GM19395 (cell line): ENCODE measurements at regions not wholly inside any gene's neighbourhood (a gene's known extent, or its start where the extent isn't known, plus 50 kb on each side); places are given as distances from the start of the nearest gene placed in this dataset.
A peak's percentile ranks its signal among the peaks of the same experiment; 100 is the strongest.
"Not testable (repeated sequence)": the region's sequence is repeated elsewhere in the genome, so short reads cannot be mapped to it uniquely, and the experiment has no call there.

Experiments
- ATAC-seq: cut with Tn5 transposase; IDR thresholded peaks from one replicate; pipeline ENCODE4 v1.9.1; 2021; ENCODE audit warnings: mild to moderate bottlenecking, moderate library complexity; ENCODE audit not compliant: unreplicated experiment

DNA sequence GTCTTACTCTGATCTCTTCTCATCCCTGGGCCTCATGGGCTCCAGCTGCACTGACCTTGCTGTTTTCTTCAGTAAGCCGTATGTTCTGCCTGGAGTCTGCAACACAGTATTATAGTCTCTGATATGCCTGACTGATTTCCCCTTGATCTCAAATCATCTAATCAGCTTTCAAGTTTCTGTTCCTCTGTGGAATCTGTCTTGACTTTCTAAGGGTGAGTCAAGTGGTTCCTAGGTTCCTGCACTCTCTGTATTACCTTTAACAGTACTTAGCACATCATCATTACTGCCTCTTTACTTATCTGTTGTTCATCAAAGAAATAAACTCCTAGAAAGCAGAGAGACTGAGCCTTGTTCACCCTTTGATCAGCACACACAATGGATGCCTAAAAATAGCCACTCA lies 350.7 kb downstream of the LMO7 start:
- peak; percentile 100 for ATAC-seq

DNA sequence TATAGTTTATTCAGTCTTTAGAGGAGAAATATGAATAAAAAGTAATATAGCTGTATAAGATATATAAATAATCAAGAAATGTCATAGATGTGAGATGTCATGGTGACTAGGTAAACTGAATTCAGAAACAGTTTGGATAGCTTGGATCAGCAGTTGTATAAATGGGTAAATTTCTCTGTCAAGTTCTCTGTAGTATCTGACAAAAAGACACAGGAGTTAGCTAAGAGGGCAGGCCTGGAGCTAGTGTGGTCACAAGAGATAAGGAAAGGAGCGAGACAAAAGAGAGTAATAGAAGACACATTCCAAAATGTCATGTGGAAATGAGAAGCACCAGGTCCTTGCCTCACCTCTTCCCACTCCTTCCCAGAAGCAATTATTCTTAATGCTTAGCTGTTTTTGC lies 349.0 kb downstream of the LMO7 start:
- ATAC-seq = no peak

DNA sequence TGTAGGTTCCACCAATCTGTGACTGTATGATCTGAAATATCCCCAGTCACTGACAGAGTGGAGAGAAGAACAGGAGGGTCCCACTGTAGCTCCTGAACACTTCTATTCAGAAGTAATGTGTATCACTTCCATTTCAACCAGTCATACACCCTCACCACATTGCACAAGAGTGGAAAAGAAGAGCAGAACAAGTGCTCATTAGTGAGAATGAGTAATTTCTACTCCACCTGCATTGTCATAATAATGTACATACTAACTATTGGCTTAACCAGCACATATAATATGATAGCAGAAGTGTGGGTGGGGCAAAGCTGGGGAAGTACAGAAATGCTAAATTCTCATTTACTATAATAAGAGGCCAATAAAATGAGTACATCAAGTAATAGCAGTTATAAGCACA lies 342.7 kb downstream of the LMO7 start:
- ATAC-seq = no peak

DNA sequence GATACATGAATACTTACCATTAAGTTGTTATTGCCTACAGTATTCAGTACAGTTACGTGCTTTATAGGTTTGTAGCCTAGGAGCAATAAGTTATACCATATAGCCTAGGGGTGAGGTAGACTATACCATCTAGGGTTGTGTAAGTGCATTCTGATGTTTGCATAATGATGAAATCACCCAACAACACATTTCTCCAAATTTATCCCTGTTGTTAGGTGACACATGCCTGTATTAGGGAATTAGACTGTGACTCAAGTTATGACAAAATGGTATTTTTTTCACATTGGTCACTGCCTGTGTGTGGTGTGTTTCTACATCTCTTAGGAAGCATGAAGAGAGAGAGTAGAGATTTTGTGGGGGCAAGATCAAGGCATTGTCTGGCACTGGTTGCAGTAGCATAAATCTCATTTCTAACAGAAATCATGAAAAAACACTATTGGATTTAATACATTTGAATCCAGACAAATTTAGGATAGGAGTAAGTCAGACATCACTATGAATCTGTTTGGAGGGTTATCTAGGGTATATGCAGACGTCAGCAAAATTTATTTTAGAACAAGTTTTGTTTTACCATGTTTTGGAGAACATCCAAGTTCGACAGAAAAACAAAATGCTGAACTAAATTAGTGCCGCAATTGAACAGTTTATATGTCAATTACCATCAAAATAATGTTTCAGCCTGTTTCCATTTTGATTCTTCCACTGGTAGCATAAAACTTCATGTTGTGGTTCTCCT lies 332.1 kb downstream of the LMO7 start:
- no peak for ATAC-seq

DNA sequence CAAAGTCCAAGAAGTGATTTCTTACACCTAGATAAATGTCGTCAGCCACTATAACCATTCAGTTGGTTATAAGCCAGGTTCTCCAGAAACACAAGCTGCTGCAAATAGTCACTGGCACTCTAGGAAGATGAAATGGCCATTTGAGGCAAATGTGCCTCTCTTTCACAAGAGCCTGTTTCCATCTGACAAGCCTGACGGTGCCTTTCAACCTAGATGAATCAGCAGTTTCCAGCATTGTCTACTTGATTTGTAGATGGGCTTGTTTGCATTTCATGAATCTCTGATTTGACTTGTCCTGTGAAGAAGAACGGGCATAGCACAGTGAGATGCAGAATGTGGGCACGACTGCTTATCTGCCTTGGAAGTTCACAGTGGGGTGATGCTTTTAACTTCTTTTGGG lies 327.2 kb downstream of the LMO7 start:
- no peak for ATAC-seq

DNA sequence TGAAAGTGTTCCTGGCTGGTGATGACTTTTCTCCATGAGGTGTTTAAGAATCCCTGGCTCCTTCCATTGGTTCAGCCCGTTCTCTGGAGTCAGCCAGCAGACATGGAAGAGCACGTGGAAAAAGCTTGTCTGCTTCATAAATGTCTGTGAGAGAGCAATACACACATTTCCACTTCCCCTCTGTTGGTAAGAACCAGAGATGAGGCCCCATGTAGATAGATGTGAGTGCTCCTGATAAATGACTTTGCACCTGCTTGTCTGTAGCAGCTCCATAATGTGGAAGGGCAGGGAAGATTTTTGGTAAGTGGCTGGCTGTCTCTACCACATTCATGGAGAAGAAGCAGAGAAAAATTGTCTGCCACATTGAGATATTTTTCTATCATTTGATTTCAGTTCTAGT lies 325.8 kb downstream of the LMO7 start:
- ATAC-seq = no peak

DNA sequence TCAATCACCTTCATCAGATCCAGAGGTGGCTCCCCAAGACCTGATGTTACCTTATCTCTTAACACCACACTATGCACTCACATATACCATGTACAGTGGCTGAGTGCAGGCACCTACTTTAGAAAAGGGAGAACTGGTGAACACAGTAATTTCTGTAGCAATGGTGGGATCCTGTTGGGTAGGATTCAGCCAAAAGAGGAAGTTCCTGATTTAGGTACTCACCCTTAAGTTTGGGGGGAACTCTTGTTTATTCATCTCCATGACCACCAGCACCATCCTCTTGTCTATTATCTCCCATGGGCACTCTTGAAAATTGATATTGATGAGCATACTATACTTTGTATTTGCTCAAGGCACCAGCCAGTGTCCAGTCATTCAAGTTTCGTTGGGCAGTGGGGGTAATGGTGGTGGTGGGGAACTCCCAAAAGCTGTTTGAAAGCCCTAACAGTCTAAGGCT lies 324.4 kb downstream of the LMO7 start:
- ATAC-seq = peak; percentile 98

DNA sequence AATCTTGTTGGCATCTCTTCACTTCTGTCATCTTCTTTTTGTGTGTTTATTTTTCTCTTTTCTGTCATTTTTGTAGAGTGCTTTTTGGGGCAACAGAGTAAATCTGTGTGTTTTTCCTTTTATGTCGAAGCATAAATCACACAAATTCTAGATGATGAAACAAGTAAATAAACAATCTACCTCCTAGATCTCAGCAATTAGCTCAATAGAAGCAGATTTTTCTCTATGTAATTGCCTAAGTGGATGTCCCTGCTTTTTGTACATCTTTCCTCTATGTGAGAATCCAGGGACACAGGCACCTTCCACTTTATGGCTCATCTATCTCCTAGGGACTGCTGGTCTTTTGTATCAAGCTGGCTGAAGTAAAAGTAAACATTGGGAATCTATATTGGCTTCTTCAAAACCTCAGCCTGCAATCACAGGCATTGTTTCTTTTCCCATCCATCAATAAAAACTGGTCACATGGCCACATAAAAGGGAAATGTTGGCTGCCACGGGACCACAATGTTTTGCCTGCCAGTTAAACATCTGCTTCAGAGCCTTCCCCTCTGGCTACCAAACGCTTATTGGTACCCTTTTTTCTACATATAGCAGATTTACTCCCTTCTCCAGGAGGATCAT lies 323.8 kb downstream of the LMO7 start:
- peak; percentile 7 for ATAC-seq

DNA sequence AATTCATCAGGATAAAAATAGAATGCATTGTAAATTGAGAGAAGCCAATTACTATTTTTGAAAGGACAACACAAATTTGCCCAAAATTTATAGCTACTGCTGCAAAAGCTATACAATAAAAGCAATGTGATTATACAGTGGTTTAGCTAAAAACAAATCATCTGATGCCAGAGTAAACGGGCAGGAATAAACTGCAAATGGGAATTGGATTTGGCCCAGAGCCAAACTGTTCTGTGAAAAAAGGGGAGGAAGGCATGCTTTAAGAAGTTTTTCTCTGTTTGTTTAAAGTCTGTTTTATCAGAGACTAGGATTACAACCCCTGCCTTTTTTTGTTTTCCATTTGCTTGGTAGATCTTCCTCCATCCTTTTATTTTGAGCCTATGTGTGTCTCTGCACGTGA lies 317.5 kb downstream of the LMO7 start:
- not testable (repeated sequence) for ATAC-seq

DNA sequence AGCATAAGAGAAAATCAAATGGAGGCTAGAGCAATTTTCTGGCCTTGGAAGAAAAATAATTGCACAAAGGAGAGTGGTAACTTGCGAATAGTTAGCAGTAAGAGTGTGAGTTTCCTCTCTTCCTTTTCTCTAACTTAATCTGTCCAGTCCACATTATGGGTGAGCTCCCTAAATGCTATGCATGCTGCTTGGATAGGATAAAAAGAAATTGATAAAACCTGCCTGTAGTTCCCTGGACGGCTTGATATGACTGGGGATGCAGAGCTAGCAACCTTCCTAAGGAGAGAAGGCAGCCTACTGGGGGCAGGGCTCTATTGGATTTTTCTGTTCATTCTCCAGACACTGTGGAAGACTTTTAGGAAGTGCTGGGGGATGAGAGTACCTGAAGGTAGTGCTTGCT lies 311.3 kb downstream of the LMO7 start:
- no peak for ATAC-seq

DNA sequence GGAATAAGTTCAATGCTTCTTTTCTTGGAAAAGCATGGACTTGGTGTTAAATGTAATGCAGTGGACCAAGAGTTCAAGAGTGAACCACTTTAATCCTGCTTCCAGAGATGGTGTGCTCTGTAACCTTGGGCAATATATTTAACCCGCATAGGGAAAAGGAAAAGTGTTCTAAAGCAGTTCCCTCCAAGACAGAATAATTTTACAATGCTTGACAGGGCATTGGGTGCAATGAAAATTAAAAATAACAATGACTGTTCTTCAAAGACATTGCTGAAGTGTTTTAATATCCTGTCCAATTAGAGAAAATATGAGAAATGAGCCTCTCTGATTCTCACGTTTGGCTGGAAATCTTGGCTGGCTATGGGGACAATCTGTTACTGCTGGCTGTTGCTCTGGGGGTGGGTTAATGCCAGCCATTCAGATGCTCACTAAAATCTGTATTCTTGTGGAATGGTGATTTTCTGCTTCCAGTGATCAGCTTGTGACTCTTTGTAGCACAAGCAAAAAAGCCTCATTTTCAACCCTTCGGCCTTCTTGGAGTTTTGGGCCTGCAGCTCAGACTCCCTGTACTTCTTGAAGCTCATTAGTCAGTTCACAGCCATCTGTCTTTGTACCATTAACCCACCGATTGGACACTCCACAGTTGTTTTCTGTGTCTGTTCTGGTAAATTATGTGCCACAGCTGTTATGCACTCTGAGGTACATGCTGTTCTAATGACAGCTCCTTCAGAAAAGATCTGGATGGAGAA lies 310.6 kb downstream of the LMO7 start:
- ATAC-seq = no peak

DNA sequence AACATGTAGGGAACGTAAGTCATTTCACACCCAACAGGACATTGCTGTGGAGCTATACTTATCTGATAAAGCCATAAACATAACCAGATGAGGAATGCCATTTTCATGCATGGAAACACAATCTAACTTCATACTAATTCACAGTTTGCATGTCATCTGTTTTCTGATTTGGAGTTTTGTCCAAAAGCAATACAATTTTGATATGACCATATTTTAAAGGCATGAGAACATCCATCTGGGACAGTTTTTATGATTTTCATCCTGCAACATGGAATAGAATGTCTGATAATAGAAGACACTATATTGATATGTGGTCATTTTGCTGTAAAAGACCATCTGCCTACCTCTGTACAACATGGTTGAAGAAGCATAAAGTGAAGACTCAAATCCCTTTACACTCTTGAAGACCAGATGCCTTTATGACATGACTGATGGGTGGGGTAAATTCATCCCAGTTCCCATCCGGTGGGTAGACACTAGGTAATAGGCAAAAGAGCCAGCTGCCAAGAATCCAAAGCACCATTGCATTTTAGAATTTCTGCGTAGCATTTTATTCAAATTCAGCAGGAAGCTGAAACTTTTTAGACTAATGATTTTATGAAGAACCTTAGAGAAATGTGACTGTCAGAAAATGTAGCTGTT lies 309.8 kb downstream of the LMO7 start:
- no peak for ATAC-seq

DNA sequence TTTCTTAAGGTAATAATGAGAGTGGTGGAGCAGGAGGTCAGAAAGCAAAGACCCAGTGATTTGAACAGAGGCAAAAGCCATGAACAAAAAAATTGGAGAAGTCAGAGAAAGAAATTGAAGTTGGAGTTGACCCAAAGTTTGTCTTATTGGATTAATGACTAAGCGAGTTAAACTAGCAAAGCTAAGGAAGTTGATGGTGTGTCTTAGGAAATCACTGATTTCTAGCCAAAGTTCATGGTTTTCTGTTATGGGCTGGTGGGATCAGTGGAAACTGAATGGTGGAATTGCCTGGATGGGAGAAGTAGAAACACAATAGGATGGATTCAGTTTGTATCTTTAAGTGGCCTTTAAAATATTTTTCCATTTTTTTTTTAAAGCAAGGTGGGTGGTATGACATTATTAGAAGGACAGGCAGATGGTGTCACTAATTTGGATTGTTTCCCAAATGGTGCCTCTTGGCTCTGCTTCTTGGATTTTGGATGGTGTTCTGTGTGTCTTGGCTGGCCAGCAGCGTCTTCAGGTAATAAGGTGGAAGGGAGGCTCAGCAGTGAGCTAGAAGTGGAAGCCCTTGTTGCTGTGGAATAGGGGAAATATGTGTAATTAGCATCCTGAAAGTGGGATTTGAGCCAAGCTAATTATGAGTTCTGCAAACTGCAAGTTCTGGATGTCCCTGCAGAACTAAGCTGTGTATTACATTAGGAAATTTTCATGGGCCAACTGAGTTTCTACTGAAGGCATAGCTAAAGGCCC lies 302.9 kb downstream of the LMO7 start:
- ATAC-seq = no peak

DNA sequence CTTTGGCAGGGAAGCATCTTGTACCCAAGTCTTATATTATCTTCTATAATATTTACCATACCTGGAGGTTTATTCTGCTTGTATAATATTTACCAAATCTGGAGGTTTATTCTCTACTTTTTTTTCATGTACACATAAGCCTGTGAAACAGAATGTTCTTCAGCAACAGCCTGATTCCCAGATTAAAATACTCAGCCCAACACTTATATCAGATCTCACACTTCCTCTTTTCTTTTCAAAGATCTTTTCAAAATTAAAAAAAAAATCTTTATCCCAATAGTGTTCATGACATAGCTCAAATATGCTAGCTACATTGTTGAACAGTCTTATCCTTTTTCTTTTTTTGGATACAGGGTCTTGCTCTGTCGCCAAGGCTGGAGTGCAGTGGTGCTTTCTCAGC lies 300.7 kb downstream of the LMO7 start:
- ATAC-seq = no peak

DNA sequence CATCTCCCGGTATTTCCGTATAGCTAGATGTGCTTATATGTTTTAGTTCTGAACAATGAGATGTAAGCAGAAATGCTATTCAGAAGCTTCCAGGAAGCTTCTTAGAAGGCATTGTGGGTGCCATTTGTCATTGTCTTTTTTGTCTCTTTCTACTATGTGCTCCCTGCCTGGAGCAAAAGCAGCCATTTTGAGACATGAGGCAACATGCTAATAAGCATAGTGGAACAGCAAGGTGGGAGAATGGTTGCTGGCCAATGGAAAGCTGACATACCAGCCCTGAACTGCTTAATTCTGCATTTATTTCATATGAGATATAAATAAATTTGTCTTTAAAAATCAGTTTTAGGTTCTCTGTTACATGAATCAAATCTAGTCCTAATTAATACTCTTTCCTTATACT lies 299.7 kb downstream of the LMO7 start:
- ATAC-seq = no peak

DNA sequence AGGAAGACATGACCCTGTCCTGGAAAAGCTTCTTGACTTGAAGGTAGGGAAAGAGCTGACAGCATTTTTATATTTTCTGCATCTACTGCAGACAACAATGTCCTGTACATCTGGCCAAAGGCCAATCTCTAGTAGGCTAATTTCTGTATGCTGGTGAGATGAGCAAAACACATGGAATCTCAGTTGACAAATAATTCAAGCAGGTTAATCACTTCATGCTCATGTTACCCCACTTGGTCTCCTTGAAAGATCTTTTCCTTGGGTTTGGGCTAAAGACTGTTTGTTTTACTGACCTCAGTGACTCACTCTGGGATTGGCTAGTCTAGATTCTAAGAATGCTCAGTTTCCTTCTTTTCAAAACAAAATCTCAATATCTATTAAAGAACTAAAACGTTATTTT lies 298.8 kb downstream of the LMO7 start:
- no peak for ATAC-seq

DNA sequence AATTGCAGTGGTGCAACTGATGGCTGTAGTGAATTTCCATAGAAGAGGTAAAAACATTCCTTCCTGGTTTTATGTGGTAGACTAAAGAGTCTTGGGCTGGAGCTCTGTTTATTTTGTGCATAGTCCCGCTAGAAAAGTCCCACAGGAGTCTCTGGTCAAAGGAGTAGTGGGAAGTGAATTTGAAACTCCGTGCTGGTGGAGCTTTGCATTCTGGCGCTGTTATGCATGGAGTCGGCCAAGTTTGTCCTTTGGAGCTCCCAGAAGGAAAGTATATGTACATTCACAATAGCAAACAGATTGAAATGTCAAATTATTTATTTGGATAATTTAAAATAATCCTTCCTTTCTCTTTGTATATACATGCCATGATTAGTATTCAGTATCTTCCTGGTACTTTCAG lies 296.5 kb downstream of the LMO7 start:
- ATAC-seq = no peak

DNA sequence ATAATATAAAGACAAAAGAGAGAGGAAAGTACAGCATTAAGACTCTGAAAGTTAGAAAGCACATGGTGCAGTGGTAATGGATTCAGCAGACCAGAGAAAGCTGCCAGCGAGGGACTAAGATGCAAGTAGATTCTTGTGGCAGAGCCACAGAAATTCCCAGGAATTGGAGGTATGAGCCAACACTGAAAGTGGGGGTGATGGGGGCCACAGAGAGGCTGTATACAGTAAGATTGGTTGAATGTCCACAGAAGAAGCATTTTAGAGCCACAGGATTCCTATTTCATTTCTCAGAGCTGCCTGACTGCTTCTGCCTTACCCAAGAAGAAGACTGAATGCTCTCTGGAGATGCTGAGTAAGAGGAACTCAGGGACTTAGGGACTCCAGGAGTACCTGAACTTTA lies 295.0 kb downstream of the LMO7 start:
- ATAC-seq = no peak

DNA sequence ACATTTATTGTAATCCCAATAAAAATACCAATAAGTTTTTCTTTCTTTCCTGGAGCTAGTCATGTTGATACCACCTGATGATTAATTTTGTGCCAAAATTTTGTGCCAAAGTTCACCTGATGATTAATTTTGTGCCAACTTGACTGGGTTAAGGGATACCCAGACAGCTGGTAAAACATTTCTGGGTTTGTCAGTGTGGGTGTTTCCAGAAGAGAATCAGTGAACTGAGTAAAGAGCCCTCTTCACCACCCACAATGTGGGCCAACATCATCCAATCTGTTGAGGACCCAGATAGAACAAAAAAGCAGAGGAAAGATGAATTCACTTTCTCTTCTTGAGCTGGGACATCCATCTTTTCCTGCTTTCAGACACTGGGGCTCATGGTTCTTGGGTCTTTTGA lies 292.9 kb downstream of the LMO7 start:
- no peak for ATAC-seq

DNA sequence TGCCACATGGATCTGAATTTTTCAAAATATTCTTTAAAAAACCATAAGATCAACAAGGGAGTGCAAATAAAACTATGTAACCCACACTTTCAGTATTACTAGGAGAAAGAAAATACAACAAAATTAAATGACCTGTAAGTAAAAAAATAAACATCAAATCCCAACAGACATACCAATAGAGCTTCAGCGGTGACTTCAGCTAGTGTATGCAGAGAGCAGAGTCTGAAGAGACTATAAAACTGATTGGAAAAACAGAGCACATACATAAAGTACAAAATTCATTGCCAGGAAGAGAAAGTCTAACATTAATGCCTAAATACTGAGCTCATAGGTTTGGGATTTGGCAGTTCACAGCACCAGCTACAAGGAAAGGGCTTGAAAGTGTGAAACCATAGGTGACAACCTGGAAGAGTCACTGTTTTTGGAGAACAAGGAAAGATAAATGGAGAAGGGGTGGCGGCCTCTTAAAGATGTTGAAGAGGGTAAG lies 291.1 kb downstream of the LMO7 start:
- ATAC-seq = no peak

DNA sequence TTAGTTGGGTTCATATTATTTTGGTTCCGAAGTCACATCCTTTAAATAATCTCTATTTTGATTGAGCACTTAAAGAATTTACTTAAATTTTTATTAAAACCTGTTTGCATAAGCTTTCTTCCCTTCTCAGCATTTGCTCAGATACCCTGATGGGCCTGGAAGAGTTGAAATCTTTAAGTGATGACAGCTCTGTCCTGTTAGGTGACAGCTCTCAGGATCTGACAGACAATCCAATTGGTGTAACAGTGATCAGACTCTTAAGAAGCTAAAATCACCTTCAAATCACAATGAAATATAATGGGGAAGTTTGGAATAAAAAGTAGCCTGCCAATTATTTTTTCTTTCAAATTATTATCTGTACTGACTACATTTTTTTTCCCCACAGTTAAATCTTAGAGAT lies 284.4 kb downstream of the LMO7 start:
- ATAC-seq = no peak
